ENCODE measurements at regions not wholly inside any gene's neighbourhood (a gene's known extent, or its start where the extent isn't known, plus 50 kb on each side); places are given as distances from the start of the nearest gene placed in this dataset.

GRCh38 chr6:137690034-137690433, 177.0 kb upstream of the TNFAIP3 start:
- no peak for DNase-seq

GRCh38 chr6:137690721-137691120, 176.3 kb upstream of the TNFAIP3 start:
- DNase-seq, result no peak

- no peak for DNase-seq
Observed at GRCh38 chr6:137692308-137692707, 174.8 kb upstream of the TNFAIP3 start.

GRCh38 chr6:137692806-137693205, 174.3 kb upstream of the TNFAIP3 start:
- DNase-seq, result no peak

GRCh38 chr6:137693711-137694110, 173.3 kb upstream of the TNFAIP3 start:
- DNase-seq, result no peak

GRCh38 chr6:137696765-137697164, 170.3 kb upstream of the TNFAIP3 start:
- no peak for DNase-seq

- DNase-seq, result peak; percentile 60
Observed at GRCh38 chr6:137697267-137697938, 169.7 kb upstream of the TNFAIP3 start.

- no peak for DNase-seq
Observed at GRCh38 chr6:137698636-137699030, 168.4 kb upstream of the TNFAIP3 start.

GRCh38 chr6:137699031-137699683, 167.9 kb upstream of the TNFAIP3 start:
- DNase-seq, result no peak

GRCh38 chr6:137700161-137700560, 166.9 kb upstream of the TNFAIP3 start:
- no peak for DNase-seq

GRCh38 chr6:137700751-137701477, 166.1 kb upstream of the TNFAIP3 start:
- DNase-seq, result no peak

GRCh38 chr6:137701942-137702341, 165.1 kb upstream of the TNFAIP3 start:
- no peak for DNase-seq

GRCh38 chr6:137702791-137703424, 164.2 kb upstream of the TNFAIP3 start:
- no peak for DNase-seq

GRCh38 chr6:137704802-137705159, 162.3 kb upstream of the TNFAIP3 start:
- no peak for DNase-seq

- DNase-seq, result no peak
Observed at GRCh38 chr6:137705160-137706082, 161.6 kb upstream of the TNFAIP3 start.

- no peak for DNase-seq
Observed at GRCh38 chr6:137706083-137706750, 160.8 kb upstream of the TNFAIP3 start.

- DNase-seq, result no peak
Observed at GRCh38 chr6:137707038-137707589, 159.9 kb upstream of the TNFAIP3 start.

- peak; percentile 55 for DNase-seq
Observed at GRCh38 chr6:137707590-137708360, 159.3 kb upstream of the TNFAIP3 start.

GRCh38 chr6:137708481-137708880, 158.6 kb upstream of the TNFAIP3 start:
- DNase-seq, result no peak

All from renal pelvis (tissue), 1 donor.